SHP77 treated with DMSO at 0.1 percent for 48 hours (cell line): ENCODE measurements at regions not wholly inside any gene's neighbourhood (a gene's known extent, or its start where the extent isn't known, plus 50 kb on each side); places are given as distances from the start of the nearest gene placed in this dataset.
"Not testable (repeated sequence)": the region's sequence is repeated elsewhere in the genome, so short reads cannot be mapped to it uniquely, and the experiment has no call there.

Experiments
- DNase-seq: peaks from one replicate; lab custom pipeline; 2025; lab: John Stamatoyannopoulos, UW

DNA sequence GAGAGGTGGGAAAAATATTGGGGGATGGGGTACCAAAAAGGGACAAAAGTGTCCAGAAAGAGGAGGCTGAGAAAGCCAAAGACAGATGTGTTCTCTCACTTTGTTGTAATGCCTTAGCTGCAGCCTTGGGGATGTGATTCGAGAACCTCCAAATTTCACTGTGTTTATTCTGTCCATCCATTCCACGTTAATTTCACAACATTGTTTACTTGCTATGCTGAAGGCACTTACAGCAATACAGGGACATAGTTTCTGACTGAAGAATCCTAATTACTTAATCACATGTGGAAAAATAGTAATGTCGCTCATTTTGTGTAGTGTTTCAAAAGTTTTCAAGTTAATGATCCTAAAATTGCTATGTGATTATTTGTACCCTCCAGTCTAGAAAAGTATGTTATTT, 146.2 kb upstream of the SLC38A2 start:
- no peak for DNase-seq

DNA sequence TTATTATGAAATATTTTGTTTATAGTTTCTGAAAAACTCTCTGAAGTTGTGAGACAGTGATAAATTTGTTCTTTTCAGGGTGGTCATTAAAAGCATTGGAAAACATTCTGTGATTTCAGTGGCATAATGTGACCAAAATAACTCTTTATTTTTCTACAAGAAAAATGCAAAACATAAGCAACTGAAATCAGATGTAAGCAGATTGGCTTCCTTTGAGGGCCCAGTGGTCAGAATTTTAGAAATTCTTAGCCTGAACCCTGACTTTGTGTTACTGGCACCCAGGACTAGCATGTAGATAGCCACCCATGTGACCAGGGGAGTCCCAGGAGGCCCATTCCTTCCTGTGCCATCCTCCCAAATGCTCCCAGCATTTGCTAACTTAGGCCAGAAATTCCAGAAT, 145.6 kb upstream of the SLC38A2 start:
- DNase-seq = no peak

DNA sequence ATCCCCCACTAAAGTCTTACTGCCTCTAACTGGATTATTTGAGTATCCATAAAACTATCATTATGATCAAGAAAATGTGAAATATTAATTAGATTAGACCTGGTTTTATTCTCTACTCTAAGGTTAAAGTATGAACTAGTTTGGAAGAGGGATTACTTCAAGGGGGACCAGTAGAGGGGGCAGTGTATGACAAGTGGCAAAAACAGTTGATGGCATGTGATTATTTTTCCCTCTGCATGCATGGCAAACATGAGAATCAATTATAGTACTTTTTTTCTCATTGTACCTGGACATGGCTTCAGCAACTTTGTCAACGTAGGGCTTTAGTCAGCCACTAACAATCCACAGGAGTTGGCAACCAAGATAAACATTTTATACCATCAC, 145.0 kb upstream of the SLC38A2 start:
- no peak for DNase-seq

DNA sequence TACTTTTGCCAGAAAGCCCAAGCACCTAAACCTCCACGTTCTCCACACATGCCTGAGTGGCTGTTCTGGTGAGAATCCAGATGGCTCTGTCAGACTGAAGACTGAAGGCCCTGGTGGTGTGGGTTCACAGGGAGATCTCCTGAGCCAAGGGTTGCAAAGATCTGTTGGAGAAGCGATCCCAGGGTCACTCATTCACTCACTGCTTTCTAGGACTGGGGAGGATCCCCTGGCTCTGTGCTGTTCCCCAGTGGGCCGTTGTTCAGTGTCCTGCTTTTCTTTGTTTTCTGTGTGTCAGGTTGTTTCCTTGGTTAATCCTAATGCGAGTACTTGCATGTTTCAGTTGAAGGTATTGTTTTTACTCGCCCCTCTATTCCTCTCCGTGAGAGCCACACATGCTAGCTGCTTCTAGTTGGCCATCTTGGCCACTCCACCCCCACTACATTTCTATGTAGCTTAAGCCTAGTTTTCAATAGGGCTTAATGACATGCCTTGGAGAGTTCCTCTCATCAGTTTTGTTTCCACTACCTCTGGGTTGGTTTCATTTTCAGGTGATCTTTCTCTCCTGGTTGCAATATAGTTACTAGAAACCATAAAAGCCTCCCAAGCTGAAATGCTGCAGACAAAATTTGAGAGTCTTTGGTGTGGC, 144.5 kb upstream of the SLC38A2 start:
- no peak for DNase-seq

DNA sequence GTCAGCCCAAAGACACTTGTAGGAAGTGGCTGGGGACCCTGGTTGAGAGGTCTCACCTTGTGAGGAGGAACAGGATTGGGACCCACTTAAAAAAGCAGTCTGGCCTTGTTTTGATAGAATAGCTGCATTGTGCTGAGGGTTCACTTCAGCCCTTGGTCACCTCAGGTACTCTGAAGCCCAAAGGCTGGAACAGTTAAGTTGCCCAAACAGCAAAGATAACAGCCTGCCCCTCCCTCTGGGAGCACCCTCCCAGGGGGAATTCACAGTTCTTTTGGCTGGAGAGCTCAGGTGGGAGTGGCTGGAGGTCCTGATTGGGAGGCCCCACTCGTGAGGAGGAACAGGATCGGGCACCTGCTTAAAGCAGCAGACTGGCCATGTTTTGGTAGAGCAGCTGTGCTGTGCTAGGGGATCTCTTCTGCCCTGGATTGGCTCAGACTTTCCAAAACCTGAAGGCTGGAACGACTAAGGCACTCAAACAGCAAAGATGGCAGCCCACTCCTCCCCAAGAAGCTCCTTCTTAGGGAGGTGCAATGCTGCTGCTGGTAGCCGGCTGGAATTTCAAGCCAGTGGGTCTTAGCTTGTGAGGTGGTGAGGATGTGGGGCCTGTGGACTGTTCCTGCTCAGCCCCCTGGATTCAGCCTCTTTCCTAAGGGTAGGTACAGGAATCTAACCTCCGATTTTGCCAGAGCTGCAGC, 143.8 kb upstream of the SLC38A2 start:
- DNase-seq = no peak

DNA sequence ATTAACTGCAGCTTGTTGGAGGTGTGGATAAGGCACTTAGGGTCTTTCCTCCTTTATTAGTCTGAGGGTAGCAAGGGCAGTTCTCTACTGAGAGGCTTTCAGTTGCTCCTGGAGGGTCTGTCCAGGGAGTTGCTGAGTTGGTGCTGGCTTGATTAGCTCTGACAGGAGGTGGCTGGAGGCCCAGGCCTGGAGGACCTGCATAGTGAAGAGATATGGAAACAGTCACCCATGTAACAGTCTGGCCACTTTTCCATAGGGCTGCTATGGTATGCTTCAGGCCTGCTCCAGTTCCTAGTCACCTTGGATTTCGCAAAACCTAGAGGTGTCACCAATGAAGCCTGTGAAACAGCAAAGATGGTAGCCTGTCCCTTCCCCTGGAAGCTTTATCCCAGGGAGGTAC, 143.3 kb upstream of the SLC38A2 start:
- no peak for DNase-seq

DNA sequence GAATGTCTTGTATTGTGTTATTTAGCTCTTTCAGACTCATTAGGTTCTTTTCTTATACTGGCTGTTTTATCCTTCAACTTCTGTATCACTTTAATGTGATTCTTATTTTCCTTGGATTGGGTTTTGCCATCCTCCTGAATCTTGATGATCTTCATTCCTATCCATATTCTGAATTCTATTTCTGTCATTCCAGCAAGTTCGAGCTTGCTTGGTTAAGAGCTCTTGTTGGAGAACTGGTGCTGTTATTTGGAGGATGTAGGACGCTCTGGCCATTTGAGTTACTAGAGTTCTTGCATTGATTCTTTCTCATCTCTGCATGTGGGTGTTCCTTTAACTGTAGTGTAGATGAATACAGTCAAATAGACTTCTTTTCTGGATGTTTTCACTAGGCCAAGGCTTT, 142.3 kb upstream of the SLC38A2 start:
- DNase-seq = no peak

DNA sequence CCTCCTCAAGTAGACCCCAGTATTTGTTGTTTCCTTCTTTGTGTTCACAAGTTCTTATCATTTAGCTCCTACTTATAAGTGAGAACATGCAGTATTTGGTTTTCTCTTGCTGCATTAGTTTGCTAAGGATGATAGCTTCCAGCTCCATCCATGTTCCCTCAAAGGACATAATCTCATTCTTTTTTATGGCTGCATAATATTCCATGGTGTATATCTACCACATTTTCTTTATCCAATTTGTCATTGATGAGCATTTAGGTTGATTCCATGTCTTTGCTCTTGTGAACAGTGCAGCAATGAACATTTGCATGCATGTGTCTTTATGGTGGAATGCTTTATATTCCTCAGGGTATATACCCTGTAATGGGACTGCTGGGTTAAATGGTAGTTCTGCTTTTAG, 137.7 kb upstream of the SLC38A2 start:
- not testable (repeated sequence) for DNase-seq

DNA sequence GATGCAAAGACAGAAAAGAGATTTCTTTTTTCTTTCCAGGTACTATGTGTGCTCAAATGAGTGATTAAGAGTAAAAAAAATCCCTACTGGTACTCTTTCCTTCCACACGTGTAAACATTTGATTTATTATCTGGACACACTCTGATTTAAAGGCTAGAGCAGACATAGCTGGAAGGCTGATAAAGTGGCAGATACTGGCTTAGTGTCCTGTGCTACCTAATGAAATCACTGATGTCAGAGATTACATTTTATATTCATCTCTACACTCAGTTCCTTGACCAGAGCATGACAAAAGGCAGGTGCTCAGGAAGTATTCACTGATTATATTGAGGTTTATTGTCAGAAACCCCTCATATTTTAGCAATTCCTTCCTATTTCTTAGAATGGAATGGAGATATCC, 136.6 kb upstream of the SLC38A2 start:
- DNase-seq = no peak

DNA sequence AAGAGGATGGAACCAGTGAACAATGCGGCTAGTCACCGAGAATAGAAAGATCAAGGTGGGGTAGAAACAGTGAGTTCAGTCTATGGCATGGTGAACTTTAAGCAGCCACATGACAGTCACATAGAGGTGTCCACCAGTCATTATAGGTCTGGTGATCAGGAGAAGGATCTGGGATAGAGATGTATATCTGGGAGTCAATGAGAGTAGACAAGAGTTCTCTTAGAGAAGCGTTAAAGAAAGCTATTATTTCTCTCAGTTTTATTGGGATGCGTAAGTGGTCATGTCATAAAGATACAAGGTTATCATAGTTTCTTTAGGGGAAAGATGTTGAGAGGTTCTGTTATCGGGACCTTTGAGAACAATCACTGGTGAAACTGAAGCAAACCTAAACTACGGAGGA, 136.1 kb upstream of the SLC38A2 start:
- DNase-seq = no peak

DNA sequence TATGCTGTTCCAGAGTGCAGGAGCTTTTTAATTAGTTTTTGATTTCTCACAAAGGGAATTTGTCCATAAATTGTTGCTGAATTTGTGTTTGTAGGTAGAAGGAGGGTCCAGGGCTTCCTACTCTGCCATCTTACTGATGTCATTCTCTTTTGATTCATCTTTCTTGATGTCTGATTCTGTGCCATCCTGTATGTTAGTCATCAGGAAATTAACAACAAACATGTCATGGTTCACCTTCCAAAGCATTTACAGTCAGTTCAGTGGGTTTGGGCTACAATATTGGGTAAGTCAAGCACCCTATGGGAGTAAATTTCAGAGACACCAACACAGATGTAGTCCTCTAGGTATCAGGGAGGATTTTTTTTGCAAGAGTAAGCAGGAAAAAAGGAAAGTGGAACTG, 135.2 kb upstream of the SLC38A2 start:
- DNase-seq = no peak

DNA sequence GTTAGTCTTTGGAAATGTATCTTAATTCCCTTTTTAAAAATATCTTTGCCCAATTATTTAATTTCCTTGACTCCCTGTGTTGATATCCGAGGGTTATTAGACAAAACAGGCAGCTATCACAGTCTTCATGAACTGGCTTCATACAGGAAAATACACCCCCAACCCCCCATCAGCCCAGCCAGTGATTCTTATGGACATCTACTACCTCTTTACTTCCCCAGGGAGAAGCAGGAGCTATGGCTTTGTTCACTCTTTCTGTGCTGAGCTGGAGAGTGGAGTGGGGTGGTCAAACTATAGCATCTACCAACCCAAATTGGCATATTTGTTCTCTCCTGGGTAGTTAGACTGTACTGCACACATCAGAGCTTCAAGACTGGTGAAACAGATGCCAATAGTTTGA, 134.4 kb upstream of the SLC38A2 start:
- no peak for DNase-seq

DNA sequence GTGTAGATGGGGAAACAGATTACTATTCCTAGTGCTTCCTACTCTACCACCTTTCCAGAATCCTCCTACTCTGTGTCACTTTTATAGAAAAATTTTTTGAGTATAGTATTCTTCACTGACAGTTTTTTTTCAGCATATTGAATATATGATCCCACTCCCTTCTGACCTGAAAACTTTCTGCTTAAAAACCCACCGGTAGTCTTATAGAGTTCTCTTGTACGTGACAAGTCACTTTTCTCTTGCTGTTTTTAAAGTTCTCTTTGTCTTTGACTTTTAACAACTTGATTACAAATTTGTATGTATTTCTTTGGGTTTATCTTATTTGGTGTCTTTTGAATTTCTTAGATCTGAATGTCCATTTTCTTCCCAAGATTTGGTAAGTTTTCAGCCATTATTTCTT, 133.6 kb upstream of the SLC38A2 start:
- no peak for DNase-seq

DNA sequence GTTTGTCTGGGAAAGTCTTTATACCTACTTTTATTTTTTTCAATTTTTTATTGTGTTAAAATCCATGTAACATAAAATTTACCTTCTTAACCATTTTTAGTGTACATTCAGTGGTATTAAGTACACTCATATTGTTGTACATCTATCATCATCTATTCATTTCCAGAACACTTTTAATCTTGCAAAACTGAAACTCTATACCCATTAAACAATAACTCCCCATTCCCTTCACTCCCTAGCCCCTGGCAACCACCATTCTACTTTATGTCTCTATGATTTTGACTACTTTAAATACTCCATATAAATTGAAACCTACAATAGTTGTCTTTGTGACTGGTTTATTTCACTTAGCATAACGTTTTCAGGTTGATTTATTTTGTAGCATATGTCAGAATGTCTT, 131.9 kb upstream of the SLC38A2 start:
- DNase-seq = no peak

DNA sequence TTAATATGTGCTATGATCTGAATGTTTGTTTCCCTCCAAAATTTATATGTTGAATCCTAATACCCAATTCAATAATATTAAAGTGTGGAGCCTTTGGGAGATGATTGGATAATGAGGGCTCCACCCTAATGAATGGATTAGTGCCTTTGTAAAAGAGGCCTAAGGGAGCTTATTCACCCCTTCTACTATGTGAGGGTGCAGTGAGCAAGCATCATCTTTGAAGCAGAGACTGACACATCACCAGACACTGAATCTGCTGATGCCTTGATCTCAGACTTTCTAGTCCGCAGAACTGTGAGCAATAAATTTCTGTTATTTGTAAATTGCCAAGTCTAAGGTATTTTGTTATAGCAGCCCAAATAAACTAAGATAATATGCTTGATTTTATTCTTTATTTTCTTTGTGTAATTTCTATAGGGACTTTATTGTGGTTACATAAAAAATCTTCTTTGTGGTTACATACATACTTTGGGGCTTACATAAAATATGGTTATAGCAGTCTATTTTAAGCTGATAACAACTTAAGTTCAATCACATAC, 131.1 kb upstream of the SLC38A2 start:
- DNase-seq = no peak

DNA sequence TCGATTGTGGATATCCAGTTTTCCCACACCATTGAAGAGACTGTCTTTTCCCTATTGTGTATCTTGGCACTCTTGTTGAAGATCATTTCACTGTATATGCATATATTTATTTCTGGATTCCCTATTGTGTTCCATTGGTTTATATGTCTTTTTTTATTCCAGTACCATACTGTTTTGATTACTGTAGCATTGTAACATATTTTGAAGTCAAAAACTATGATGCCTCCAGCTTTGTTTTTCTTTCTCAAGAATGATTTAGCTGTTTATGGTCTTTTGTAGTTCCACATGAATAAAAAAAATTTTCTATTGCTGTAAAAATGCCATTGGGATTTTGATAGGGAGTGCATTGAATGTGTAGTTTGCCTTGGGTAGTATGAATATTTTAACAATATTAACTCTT, 128.1 kb upstream of the SLC38A2 start:
- DNase-seq = no peak

DNA sequence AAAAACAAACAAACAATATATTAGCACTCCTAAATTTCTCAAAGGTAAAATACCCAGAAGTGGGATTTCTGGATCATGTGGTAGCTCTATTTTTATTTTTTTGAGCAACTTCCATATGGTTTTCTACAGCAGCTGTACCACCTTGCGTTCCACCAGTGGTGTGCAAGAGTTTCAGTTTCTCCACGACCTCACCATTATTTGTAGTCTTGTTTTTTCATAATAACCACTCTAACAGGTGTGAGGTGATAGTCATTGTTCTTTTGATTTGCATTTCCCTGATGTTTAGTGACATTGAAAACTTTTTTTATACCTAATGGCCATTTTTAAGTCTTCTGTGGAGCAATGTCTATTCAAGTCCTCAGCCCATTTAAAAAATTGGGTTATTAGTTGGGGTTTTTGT, 127.3 kb upstream of the SLC38A2 start:
- DNase-seq = no peak

DNA sequence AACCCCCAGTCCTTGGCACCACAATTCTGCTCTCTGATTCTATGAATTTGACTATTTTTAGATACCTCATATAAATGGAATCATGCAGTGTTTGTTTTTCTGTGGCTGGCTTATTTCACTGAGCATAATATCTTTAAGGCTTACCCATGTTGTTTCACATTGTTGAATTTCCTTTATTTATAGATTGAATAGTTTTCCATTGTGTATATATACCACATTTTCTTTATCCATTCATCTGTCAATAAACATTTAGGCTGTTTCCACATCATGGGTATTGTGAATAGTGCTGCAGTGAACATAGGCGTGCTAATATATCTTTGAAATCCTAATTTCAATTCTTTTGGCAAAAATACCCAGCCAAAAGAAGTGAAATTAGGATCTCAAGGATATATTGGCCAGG, 126.7 kb upstream of the SLC38A2 start:
- no peak for DNase-seq

DNA sequence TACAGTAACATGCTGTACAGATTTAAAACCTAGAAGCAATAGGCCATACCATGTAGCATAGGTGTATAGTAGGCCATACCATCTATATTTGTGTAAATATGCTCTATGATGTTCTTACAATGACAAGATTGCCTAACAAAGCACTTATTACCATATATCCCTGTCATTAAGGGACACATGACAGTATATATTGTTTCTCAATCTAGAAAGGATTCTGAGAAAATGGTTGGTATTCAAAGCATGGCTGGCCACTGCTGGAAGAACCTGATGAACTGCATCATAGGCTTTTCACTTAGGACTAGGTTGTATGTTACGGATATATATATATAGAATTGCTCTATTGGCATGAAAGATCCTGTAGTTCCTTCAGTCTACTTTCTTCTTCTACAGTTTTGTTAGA, 125.2 kb upstream of the SLC38A2 start:
- DNase-seq = no peak

DNA sequence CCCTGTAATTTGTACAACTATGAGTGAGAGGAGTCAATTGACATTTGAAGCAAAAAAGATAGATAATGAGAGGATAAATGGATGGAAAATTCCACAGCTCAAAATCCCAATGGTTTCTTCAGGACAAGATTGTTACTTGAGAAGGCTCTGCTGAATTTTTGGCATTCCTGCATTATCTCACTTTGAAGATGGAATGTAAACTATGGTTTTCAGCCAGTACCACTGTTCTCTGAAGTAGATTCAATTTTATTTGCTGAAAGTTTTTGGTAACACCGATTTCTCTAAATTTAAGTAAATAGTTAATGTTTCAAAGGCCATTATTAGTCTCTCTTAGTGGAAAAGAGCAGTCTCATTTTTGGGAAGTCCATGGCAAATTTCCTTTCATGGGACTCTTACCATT, 121.9 kb upstream of the SLC38A2 start:
- no peak for DNase-seq

DNA sequence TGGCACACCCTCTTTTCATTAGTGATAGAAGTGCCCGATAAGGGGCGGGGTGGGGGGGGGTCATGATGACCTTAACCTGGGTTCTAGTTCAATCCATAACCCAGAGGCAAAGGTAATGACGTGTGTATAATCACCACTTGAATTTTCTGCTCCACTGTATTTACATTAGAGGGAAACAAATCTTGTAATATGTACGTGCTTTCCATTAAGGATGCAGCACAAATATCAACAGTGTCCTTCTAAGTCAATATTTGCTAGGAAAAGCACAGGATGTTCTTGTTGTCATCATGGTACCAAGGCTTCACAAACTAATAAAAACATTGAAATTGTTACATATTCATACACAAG, 121.2 kb upstream of the SLC38A2 start:
- DNase-seq = no peak

DNA sequence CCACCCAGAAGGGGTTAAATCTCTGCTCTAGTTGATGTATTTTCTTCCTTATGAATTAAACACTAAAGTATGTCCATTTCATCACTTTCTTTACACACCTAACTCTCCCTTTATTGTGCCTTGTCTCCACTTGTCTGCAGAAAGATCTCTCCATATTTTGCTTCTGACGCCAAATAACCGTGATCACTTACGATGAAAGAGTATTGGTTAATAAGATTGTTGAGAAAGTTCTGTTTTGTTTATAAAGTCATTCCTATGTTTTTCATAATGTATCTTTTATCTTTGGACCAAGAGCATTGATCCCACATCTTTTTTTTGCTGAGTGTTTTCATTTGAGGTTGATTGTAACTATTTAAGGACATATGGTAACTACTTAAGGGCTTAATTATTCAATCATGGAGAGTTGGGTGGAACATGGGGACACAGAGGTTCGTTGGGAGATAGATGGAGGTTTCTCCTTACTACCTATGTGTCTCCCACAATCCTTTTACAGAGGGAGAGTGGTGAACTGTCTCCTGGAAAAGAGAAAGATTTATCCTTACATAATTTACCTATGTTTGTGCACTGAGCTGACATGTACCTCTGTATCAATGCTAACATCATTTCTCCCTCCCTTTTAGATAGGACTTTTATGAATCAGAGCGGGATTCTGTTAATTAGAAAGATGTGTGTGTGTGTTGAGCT, 120.7 kb upstream of the SLC38A2 start:
- DNase-seq = no peak

DNA sequence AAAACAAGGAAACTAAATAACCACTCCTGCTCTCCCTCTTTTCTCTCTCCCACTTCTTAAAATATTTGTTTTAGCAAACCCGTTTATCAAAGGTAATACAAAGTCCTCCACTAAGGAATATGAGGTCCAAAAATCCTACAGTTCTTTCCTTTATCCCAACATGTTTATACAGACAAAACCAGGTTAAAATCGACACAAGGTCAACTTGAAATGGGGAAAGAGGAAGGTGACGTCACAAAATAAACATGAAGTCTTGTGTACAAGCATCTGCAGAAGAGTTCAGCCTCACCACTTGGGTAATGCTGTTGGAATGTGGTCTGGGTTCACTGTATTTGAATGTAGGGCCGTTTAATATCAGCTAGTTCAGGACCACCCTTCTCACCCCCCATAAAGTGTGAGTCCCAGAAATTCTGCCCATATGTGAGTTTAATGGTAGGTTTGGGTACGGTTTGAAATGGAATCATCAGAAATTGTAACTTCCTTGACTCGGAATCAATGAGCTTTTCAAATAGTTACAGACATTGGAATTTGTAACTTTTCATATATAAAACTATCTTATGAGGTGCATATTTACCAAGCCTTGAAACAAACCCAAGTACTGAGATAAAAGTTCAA, 120.0 kb upstream of the SLC38A2 start:
- DNase-seq = no peak
